ENCODE measurements at regions not wholly inside any gene's neighbourhood (a gene's known extent, or its start where the extent isn't known, plus 50 kb on each side); places are given as distances from the start of the nearest gene placed in this dataset.

- H3K27me3 ChIP-seq (ENCODE audit: low read depth, low read length): no peaks in the 10 kb centered on the region; the same call in 1 of the 2 replicates
- no peaks in the 10 kb centered on the region for H3K4me1 ChIP-seq (ENCODE audit: low read length)
- H3K79me2 ChIP-seq (ENCODE audit: low read length): no peaks in the 10 kb centered on the region
- H4K20me1 ChIP-seq (ENCODE audit: insufficient read depth, low read length): no peaks in the 10 kb centered on the region
- H3K36me3 ChIP-seq (replicated peaks; ENCODE audit: low read depth, low read length): no peaks in the 10 kb centered on the region
- no peak overlapping the region for H2AFZ ChIP-seq (ENCODE audit: low read depth, low read length)
- no peak overlapping the region for H3K4me2 ChIP-seq (ENCODE audit: low read length)
- no peaks in the 10 kb centered on the region for H3K9me3 ChIP-seq (ENCODE audit: insufficient read depth, low read length)
- H3K27ac ChIP-seq (ENCODE audit: low read length): no peak overlapping the region
- H3K9ac ChIP-seq (ENCODE audit: low read length): no peak overlapping the region
- H3K4me3 ChIP-seq (ENCODE audit: low read length): no peak overlapping the region
- TF ChIP-seq EZH2phosphoT487 (IDR thresholded peaks at IDR 0.05; ENCODE audit: low read depth) (no peak), CTCF (IDR thresholded peaks at IDR 0.05; ENCODE audit: low read depth, low read length) (no peak)
Measured at GRCh38 chr9:107588393-107588792, 98.8 kb upstream of the KLF4 start.

DNA sequence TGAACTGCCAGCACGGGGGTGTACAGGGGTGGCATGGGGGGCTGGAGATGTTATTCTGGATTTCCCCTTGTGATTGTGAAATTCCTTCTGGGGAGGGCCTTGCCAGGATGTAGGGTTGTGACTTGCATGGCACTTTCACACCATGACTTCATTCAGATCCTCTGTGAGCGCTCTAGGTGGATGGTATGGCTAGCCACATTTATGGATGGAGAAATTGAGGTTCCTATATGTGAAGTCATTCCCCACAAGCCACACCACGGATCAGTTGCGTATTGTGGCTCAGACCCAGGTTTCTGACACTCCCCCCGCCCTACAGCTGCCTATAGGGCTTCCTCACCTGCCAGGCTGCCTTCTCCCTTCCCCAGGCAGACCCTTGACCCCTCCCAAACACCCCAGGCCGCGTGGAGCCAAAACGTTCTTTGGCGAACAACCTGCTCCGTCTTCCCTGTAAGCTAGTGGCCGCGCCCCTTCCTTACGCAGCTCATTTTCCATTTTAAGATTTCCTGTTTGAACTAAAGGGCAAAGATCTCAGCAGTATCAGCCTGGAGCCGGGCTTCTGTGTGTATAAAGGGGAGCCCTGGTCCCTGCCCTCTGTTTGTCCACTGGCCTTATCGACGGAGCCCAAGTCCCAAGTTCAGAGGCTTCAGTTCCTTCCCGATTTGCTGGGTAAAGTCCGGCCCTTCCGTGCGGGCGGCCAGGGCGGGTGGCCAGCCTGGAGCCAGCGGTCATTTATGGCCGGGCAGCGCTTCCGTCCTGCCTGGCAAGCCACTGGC is 97.8 kb upstream of the KLF4 start:
- Histone ChIP-seq H3K9me3 (ENCODE audit: insufficient read depth, low read length) (no peaks in the 10 kb centered on the region), H3K36me3 (replicated peaks; ENCODE audit: low read depth, low read length) (no peaks in the 10 kb centered on the region), H3K4me2 (ENCODE audit: low read length) (no peak overlapping the region), H3K9ac (ENCODE audit: low read length) (no peak overlapping the region), H2AFZ (ENCODE audit: low read depth, low read length) (no peak overlapping the region), H3K27ac (ENCODE audit: low read length) (no peak overlapping the region), H4K20me1 (ENCODE audit: insufficient read depth, low read length) (no peaks in the 10 kb centered on the region), H3K4me1 (ENCODE audit: low read length) (no peaks in the 10 kb centered on the region), H3K4me3 (ENCODE audit: low read length) (no peak overlapping the region), H3K79me2 (ENCODE audit: low read length) (no peaks in the 10 kb centered on the region), H3K27me3 (ENCODE audit: low read depth, low read length) (no peaks in the 10 kb centered on the region; the same call in 1 of the 2 replicates)
- TF ChIP-seq CTCF (IDR thresholded peaks at IDR 0.05; ENCODE audit: low read depth, low read length): no peak
- TF ChIP-seq EZH2phosphoT487 (IDR thresholded peaks at IDR 0.05; ENCODE audit: low read depth): no peak

DNA sequence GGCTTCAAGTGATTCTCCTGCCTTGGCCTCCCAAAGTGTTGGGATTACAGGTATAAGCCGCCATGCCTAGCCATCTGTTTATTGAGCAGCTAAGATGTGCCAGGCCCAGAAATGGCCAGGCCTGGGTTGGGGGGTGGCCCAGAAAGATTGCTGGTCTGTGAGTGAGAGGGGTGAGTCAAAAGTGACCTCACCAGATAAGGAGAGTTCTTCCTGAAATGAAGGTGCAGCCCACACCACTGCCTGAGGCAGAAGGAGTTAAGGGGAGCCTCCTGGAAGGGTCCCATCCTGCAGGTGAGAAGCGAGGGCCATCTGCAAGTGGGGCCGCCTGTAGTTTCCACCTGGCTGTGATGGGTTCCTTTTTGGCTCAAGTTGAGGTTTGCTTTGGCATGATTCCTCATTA is 96.9 kb upstream of the KLF4 start:
- Histone ChIP-seq H3K4me2 (ENCODE audit: low read length) (no peak overlapping the region), H3K36me3 (replicated peaks; ENCODE audit: low read depth, low read length) (no peaks in the 10 kb centered on the region), H3K4me3 (ENCODE audit: low read length) (no peak overlapping the region), H3K79me2 (ENCODE audit: low read length) (no peaks in the 10 kb centered on the region), H3K9ac (ENCODE audit: low read length) (no peak overlapping the region), H3K4me1 (ENCODE audit: low read length) (no peaks in the 10 kb centered on the region), H2AFZ (ENCODE audit: low read depth, low read length) (no peak overlapping the region), H3K27me3 (ENCODE audit: low read depth, low read length) (no peaks in the 10 kb centered on the region; the same call in 1 of the 2 replicates), H3K9me3 (ENCODE audit: insufficient read depth, low read length) (no peaks in the 10 kb centered on the region), H3K27ac (ENCODE audit: low read length) (no peak overlapping the region), H4K20me1 (ENCODE audit: insufficient read depth, low read length) (no peaks in the 10 kb centered on the region)
- TF ChIP-seq CTCF (IDR thresholded peaks at IDR 0.05; ENCODE audit: low read depth, low read length) (no peak), EZH2phosphoT487 (IDR thresholded peaks at IDR 0.05; ENCODE audit: low read depth) (no peak)

GRCh38 chr9:107585465-107585864 is 95.9 kb upstream of the KLF4 start:
- Histone ChIP-seq H3K9me3 (ENCODE audit: insufficient read depth, low read length) (no peaks in the 10 kb centered on the region), H3K4me2 (ENCODE audit: low read length) (no peak overlapping the region), H3K27me3 (ENCODE audit: low read depth, low read length) (no peaks in the 10 kb centered on the region; the same call in 1 of the 2 replicates), H3K4me3 (ENCODE audit: low read length) (no peak overlapping the region), H3K27ac (ENCODE audit: low read length) (no peak overlapping the region), H4K20me1 (ENCODE audit: insufficient read depth, low read length) (no peaks in the 10 kb centered on the region), H3K4me1 (ENCODE audit: low read length) (no peaks in the 10 kb centered on the region), H3K36me3 (replicated peaks; ENCODE audit: low read depth, low read length) (no peaks in the 10 kb centered on the region), H3K79me2 (ENCODE audit: low read length) (no peaks in the 10 kb centered on the region), H3K9ac (ENCODE audit: low read length) (no peak overlapping the region), H2AFZ (ENCODE audit: low read depth, low read length) (no peak overlapping the region)
- TF ChIP-seq CTCF (IDR thresholded peaks at IDR 0.05; ENCODE audit: low read depth, low read length): no peak
- TF ChIP-seq EZH2phosphoT487 (IDR thresholded peaks at IDR 0.05; ENCODE audit: low read depth): no peak
